Panc1 (cell line): ENCODE measurements at regions not wholly inside any gene's neighbourhood (a gene's known extent, or its start where the extent isn't known, plus 50 kb on each side); places are given as distances from the start of the nearest gene placed in this dataset.

ENCODE experiments used
- POLR2AphosphoS5 ChIP-seq: IDR thresholded peaks from 2 replicates; pipeline ENCODE4 v1.6.1; 2012; ENCODE audit warnings: mild to moderate bottlenecking, low read depth, low read length, moderate library complexity
- TF ChIP-seq, protein P1 (sequence below): fragments of 450-650 bp; IDR thresholded peaks from 2 replicates; pipeline ENCODE4 v1.5.1; 2017; ENCODE audit warnings: mild to moderate bottlenecking
- TF ChIP-seq, protein P2 (sequence below), 2 experiments: IDR thresholded peaks; 2 replicates each; pipeline ENCODE4 v1.6.1; 2011 to 2012; ENCODE audit warnings: low read depth in 2 of 2, control low read depth in 1 of 2, low read length in 1 of 2, mild to moderate bottlenecking in 1 of 2, moderate library complexity in 1 of 2; ENCODE audit not compliant: insufficient read depth in 1 of 2

DNA sequence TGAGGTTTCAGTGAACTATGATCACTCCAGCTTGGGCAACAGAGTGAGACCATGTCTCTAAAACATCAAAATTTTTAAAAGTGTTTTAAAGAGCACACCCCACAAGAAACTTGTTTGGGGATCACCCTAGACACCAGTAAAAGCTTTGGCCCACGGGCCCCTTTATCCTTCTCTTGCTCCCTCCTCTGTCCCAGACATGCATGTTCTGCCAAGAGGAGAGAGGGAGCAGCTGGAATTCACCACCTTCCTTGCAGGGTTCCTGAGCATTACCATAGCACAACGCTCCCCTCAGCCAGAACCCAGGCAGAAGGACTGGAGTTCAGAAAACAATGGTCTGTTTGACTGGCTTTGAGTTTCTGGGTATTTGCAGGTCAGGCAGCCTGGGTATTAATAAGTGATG is 214.3 kb upstream of the CDH5 start:
- TF ChIP-seq, protein P1, sequence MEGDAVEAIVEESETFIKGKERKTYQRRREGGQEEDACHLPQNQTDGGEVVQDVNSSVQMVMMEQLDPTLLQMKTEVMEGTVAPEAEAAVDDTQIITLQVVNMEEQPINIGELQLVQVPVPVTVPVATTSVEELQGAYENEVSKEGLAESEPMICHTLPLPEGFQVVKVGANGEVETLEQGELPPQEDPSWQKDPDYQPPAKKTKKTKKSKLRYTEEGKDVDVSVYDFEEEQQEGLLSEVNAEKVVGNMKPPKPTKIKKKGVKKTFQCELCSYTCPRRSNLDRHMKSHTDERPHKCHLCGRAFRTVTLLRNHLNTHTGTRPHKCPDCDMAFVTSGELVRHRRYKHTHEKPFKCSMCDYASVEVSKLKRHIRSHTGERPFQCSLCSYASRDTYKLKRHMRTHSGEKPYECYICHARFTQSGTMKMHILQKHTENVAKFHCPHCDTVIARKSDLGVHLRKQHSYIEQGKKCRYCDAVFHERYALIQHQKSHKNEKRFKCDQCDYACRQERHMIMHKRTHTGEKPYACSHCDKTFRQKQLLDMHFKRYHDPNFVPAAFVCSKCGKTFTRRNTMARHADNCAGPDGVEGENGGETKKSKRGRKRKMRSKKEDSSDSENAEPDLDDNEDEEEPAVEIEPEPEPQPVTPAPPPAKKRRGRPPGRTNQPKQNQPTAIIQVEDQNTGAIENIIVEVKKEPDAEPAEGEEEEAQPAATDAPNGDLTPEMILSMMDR: no peak
- TF ChIP-seq, protein P2, sequence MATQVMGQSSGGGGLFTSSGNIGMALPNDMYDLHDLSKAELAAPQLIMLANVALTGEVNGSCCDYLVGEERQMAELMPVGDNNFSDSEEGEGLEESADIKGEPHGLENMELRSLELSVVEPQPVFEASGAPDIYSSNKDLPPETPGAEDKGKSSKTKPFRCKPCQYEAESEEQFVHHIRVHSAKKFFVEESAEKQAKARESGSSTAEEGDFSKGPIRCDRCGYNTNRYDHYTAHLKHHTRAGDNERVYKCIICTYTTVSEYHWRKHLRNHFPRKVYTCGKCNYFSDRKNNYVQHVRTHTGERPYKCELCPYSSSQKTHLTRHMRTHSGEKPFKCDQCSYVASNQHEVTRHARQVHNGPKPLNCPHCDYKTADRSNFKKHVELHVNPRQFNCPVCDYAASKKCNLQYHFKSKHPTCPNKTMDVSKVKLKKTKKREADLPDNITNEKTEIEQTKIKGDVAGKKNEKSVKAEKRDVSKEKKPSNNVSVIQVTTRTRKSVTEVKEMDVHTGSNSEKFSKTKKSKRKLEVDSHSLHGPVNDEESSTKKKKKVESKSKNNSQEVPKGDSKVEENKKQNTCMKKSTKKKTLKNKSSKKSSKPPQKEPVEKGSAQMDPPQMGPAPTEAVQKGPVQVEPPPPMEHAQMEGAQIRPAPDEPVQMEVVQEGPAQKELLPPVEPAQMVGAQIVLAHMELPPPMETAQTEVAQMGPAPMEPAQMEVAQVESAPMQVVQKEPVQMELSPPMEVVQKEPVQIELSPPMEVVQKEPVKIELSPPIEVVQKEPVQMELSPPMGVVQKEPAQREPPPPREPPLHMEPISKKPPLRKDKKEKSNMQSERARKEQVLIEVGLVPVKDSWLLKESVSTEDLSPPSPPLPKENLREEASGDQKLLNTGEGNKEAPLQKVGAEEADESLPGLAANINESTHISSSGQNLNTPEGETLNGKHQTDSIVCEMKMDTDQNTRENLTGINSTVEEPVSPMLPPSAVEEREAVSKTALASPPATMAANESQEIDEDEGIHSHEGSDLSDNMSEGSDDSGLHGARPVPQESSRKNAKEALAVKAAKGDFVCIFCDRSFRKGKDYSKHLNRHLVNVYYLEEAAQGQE (IDR thresholded peaks at IDR 0.05; ENCODE audit: insufficient read depth in 1 of 2, low read depth in 2 of 2, low read length in 1 of 2): no peak
- no peak for TF ChIP-seq POLR2AphosphoS5
